ENCODE measurements at regions not wholly inside any gene's neighbourhood (a gene's known extent, or its start where the extent isn't known, plus 50 kb on each side); places are given as distances from the start of the nearest gene placed in this dataset.

DNA sequence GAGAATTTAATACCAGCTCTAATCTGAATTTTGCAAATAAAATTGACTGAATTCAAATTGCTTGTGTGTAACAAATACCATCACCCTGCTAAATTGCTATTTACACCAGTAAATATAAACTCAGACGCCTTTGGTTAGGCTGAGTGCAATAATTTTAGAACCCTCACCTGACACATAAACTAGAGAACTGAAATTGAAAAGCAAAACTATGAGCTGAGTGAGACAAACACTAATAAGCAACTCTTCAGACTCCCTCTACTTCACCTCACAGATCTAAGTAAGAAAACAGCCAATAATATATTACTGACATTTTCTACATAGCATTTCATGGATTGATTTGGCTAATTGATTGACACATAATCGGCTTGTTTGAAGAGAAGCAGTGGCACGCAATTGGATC lies 621.2 kb downstream of the REEP3 start:
- no peak for TF ChIP-seq CTCF (IDR thresholded peaks at IDR 0.05; ENCODE audit: borderline replicate concordance, insufficient read depth, low read depth, low read length)
- H3K4me3 ChIP-seq (ENCODE audit: low read depth, low read length): no peak overlapping the region

DNA sequence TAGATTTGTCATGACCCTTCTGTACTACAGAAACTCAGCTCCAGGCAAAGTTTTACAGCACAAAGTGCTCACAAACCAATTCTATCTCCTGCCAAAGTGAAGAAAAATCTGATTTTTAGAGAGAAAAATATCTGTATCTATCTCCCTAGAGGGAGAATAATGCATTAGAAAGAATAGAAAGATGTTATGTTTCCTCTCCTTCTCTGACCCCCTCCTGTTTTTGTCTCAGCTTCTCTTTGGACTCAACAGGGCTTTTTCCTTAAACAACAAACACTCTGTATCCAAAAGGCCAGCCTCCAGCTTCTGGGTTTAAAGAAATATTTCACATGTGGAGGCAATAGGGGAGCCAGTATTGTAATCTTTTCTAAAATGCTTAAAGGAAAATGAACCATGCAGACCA lies 627.4 kb downstream of the REEP3 start:
- TF ChIP-seq CTCF (IDR thresholded peaks at IDR 0.05; ENCODE audit: borderline replicate concordance, insufficient read depth, low read depth, low read length): no peak

GRCh38 chr10:64156166-64156565 lies 635.0 kb downstream of the REEP3 start:
- no peak for TF ChIP-seq CTCF (IDR thresholded peaks at IDR 0.05; ENCODE audit: borderline replicate concordance, insufficient read depth, low read depth, low read length)
- H3K4me3 ChIP-seq (ENCODE audit: low read depth, low read length): no peak overlapping the region

More for the DNA sequence above, 627.4 kb downstream of the REEP3 start:
- H3K4me3 ChIP-seq (ENCODE audit: low read depth, low read length): no peak overlapping the region

DNA sequence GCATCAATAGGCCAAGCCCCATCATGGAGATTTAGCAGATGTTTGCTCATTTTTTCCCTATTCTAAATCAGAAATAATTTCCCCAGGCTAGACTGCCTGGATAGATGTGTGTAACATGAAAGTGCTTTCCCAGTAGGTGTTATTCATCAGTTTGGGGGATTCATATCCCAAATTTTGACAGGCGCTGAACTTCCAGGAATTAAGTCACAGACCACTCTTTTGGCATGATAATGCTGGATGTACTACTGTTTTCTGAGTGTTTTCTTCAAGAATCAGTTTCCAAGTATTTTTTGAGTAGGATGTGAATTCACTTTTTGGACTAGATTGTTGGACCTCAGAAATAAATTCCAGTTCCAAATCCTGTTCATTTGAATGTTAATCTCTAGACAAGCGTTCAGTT lies 637.4 kb downstream of the REEP3 start:
- TF ChIP-seq CTCF (IDR thresholded peaks at IDR 0.05; ENCODE audit: borderline replicate concordance, insufficient read depth, low read depth, low read length): no peak
- no peak overlapping the region for H3K4me3 ChIP-seq (ENCODE audit: low read depth, low read length)

- TF ChIP-seq CTCF (IDR thresholded peaks at IDR 0.05; ENCODE audit: borderline replicate concordance, insufficient read depth, low read depth, low read length): no peak
- no peak overlapping the region for H3K4me3 ChIP-seq (ENCODE audit: low read depth, low read length)
Measured at GRCh38 chr10:64159910-64160872, 639.0 kb downstream of the REEP3 start.

DNA sequence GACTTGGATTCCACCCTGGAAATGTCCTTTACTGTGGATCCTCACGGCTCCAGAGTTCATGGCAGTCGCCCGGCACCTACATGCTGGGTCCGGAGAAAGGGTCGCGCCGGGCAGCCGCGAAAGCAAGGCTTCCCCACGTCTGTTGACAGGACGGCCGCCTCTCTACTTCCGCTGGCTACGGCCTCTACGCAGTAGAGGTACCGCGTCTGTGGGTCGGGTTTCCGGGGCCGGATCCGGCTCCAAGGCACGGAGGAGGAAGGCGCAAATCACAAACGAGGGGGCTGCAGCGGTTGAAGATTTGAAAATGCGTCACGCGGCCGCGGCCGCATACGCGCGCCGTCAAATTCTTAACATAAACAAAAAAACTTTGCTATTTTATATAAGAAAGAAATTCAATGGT lies 649.6 kb downstream of the REEP3 start:
- no peak overlapping the region for H3K4me3 ChIP-seq (ENCODE audit: low read depth, low read length)
- no peak for TF ChIP-seq CTCF (IDR thresholded peaks at IDR 0.05; ENCODE audit: borderline replicate concordance, insufficient read depth, low read depth, low read length)

- no peak for TF ChIP-seq CTCF (IDR thresholded peaks at IDR 0.05; ENCODE audit: borderline replicate concordance, insufficient read depth, low read depth, low read length)
- H3K4me3 ChIP-seq (ENCODE audit: low read depth, low read length): no peak overlapping the region
Measured at GRCh38 chr10:64173826-64174225, 652.6 kb downstream of the REEP3 start.

Data from GM12875 (cell line).